GM21825 (cell line): ENCODE measurements at regions not wholly inside any gene's neighbourhood (a gene's known extent, or its start where the extent isn't known, plus 50 kb on each side); places are given as distances from the start of the nearest gene placed in this dataset.
"Not testable (repeated sequence)": the region's sequence is repeated elsewhere in the genome, so short reads cannot be mapped to it uniquely, and the experiment has no call there.

ENCODE experiments used
- ATAC-seq: cut with Tn5 transposase; IDR thresholded peaks from one replicate; pipeline ENCODE4 v1.9.1; 2021; ENCODE audit warnings: mild to moderate bottlenecking, moderate library complexity; ENCODE audit not compliant: unreplicated experiment

DNA sequence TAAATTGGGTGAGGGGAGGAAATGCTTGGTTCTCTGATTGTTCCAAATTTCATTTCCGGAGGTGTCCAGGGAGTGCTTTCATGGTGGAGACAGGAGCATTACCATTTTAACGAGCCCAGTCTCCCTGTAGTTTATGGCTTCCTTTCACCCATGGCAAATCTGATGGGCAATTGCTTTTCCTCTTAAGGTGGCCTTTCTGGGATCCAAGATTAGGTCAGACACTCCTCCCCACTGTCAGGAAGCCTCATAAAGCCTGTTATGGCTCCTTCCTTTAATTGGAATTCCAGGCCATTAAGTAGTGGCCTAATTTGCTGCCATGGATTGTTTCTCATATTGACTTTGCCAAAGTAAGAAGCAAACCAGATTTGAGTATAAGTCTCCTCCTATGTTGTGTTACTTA is 157.8 kb downstream of the PDCD6IP start:
- no peak for ATAC-seq

GRCh38 chr3:33956776-33957175 is 158.3 kb downstream of the PDCD6IP start:
- no peak for ATAC-seq

- ATAC-seq, result no peak
Measured at GRCh38 chr3:33957176-33957575, 158.7 kb downstream of the PDCD6IP start.

- ATAC-seq, result no peak
Measured at GRCh38 chr3:33958661-33959060, 160.2 kb downstream of the PDCD6IP start.

- no peak for ATAC-seq
Measured at GRCh38 chr3:33962396-33962795, 164.0 kb downstream of the PDCD6IP start.

DNA sequence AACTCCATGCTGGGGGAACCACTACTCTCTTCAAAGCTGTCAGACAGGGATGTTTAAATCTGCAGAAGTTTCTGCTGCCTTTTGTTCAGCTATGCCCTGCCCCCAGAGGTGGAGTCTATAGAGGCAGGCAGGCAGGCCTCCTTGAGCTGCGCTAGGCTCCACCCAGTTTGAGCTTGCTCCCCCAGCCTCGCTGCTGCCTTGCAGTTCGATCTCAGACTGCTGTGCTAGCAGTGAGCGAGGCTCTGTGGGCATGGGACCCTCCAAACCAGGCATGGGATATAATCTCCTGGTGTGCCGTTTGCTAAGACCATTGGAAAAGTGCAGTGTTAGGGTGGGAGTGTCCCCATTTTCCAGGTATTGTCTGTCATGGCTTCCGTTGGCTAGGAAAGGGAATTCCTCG is 171.8 kb downstream of the PDCD6IP start:
- ATAC-seq, result not testable (repeated sequence)

- no peak for ATAC-seq
Measured at GRCh38 chr3:33971055-33971454, 172.6 kb downstream of the PDCD6IP start.

- no peak for ATAC-seq
Measured at GRCh38 chr3:33975463-33975862, 177.0 kb downstream of the PDCD6IP start.

DNA sequence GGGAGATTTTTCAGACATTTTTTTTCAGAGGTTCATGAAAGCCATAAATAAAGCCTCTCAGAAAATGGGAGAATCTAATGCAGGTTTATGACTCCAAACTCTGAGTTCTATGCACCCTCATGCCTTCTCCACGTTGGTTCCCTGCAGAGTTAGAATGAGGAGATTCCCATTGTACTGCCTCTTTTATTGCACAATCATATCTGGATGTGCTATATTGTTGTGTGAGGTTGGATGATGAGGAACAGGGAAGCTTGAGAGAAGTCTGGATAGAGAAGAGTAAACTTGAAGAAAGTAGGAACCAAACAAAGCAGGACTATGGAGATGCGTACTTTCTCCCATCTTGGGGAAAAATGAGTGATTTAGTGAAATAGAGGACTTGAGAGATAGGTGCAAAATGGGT is 178.8 kb downstream of the PDCD6IP start:
- no peak for ATAC-seq

GRCh38 chr3:33980252-33980651 is 181.8 kb downstream of the PDCD6IP start:
- no peak for ATAC-seq

- ATAC-seq, result no peak
Measured at GRCh38 chr3:33982269-33982798, 183.9 kb downstream of the PDCD6IP start.

- ATAC-seq, result not testable (repeated sequence)
Measured at GRCh38 chr3:33982949-33983348, 184.5 kb downstream of the PDCD6IP start.

DNA sequence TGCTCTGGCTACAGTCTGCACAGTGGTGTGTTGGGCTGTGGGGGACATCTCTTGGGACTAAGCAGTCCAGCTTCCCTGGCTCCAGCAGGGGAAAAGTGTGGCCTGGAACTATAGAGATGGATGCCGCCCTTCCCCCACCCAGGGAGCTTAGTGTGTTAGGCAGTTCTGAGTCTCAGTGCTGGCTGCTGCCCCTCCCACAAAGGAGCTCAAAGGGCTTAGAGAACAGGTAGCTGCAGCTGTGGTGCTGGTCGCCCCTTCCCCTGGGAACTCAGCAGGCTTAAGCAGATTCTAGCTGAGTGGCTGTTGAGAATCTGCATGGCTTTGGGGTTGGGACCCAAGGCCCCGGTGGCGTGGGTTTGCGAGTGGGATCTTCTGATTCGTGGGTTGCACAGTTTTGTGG is 190.8 kb downstream of the PDCD6IP start:
- no peak for ATAC-seq

GRCh38 chr3:33991673-33992072 is 193.2 kb downstream of the PDCD6IP start:
- ATAC-seq, result no peak

- no peak for ATAC-seq
Measured at GRCh38 chr3:33993631-33994030, 195.2 kb downstream of the PDCD6IP start.

- no peak for ATAC-seq
Measured at GRCh38 chr3:33994568-33994967, 196.1 kb downstream of the PDCD6IP start.

DNA sequence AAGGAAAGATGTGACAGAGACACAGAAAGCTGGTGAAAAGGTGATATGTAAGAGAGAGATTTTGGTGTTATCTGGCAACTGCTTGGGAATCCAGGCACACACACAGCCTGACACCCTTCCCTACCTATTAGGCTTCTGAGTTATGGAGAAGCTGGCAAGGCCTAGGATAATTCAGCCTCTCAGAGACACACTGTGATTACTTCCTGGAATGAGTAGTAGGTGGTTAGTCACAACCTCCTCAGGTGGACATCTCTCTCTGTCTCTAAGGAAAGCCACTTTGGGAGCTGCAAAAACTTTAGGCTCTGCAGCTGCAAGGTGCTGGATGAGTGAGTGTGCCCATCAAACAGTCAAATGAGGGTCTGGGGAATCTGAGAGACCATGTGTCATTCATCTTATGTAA is 201.9 kb downstream of the PDCD6IP start:
- ATAC-seq, result no peak

DNA sequence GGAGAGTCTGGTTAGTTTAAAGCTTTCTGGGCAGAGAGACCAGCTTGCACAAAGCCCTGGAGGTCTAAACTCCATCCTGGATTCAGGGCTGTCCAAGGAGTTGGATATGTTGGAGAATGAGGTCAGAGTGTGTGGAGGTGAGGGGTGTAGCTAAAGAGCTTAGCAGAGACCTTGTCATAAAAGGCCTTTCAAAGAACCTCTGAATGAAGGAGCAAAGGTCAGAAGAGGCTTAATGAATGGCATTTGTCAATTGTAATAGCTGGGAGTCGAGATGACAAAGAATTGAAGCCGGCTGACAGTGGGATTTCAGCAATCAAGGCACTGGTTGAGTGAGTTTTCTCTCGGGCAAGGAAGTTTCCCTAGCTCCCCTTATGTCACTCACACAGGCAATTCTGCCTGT is 202.6 kb downstream of the PDCD6IP start:
- no peak for ATAC-seq

GRCh38 chr3:34001990-34002389 is 203.6 kb downstream of the PDCD6IP start:
- ATAC-seq, result no peak

- ATAC-seq, result no peak
Measured at GRCh38 chr3:34002569-34003100, 204.2 kb downstream of the PDCD6IP start.

- ATAC-seq, result no peak
Measured at GRCh38 chr3:34005886-34006285, 207.5 kb downstream of the PDCD6IP start.

GRCh38 chr3:34008191-34008590 is 209.8 kb downstream of the PDCD6IP start:
- ATAC-seq, result peak; percentile 71
